ENCODE measurements at regions not wholly inside any gene's neighbourhood (a gene's known extent, or its start where the extent isn't known, plus 50 kb on each side); places are given as distances from the start of the nearest gene placed in this dataset.

DNA sequence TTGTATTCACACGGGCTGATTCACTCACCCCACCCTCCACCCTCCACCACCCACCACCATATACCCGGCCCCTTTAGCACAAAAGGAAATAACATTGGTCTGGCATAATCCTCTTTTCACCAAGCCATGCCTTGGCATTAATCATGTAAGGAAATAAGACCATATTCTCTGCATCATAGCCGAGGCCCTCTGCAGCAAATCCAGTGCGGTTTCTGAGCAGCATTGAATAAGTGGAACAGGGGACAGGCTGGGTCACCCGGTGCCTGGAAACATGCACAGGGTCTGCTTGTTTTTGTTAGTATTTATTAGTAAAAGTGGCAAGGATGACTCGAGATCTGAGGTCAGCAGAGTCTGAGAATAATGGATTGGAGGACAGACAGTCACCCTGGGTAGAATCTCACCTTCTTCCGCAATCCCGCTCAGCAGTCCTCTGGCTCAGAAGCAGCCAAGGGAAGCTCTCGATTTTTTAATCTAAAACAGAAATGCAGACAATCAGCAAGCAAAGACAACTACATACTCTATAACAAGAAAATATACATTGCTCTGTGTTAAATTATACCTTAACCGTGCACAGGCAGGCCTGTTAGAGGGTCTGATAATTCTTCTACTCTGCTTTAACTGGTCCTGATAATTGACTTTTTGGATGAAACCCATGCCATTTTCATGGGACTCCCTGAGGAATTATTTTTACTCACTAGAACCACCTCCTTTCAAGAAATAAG lies 52.4 kb upstream of the CDC42BPA start:
- Histone ChIP-seq H3K27me3 (ENCODE audit: insufficient read depth, low read depth) (no peaks in the 10 kb centered on the region), H3K4me1 (replicated peaks; ENCODE audit: insufficient read depth) (peaks cover 17% of the 10 kb centered on the region), H4K20me1 (ENCODE audit: insufficient read depth) (no peaks in the 10 kb centered on the region), H2AFZ (no peak overlapping the region), H3K4me2 (no peak overlapping the region), H3K36me3 (ENCODE audit: low read depth) (no peaks in the 10 kb centered on the region), H3K27ac (no peak overlapping the region), H3K9me3 (ENCODE audit: insufficient read depth, low read depth) (no peaks in the 10 kb centered on the region), H3F3A (ENCODE audit: insufficient read depth, low read depth) (no peaks in the 10 kb centered on the region), H3K9me2 (ENCODE audit: insufficient read depth) (no peaks in the 10 kb centered on the region), H3K4me3 (no peak overlapping the region), H3K79me2 (ENCODE audit: low read depth) (no peaks in the 10 kb centered on the region)
- no peak for DNase-seq
- POLR2A ChIA-PET (ENCODE audit: unreplicated experiment): interaction anchor here (0.6 kb wide), 1 partner anchor 361 kb away, joined by 4 read pairs; no protein-coding TSS in a partner anchor
- CTCF ChIA-PET: no interaction called here
- TF ChIP-seq, protein P1, sequence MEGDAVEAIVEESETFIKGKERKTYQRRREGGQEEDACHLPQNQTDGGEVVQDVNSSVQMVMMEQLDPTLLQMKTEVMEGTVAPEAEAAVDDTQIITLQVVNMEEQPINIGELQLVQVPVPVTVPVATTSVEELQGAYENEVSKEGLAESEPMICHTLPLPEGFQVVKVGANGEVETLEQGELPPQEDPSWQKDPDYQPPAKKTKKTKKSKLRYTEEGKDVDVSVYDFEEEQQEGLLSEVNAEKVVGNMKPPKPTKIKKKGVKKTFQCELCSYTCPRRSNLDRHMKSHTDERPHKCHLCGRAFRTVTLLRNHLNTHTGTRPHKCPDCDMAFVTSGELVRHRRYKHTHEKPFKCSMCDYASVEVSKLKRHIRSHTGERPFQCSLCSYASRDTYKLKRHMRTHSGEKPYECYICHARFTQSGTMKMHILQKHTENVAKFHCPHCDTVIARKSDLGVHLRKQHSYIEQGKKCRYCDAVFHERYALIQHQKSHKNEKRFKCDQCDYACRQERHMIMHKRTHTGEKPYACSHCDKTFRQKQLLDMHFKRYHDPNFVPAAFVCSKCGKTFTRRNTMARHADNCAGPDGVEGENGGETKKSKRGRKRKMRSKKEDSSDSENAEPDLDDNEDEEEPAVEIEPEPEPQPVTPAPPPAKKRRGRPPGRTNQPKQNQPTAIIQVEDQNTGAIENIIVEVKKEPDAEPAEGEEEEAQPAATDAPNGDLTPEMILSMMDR (conservative IDR thresholded peaks at IDR 0.05): no peak
- no peak for TF ChIP-seq EZH2 (IDR thresholded peaks at IDR 0.05; ENCODE audit: low read depth)
- intact Hi-C loops (cut with micrococcal nuclease; ENCODE audit: unreplicated experiment): no loop called here
- BruUV-seq (replicated peaks): no TSS peak

DNA sequence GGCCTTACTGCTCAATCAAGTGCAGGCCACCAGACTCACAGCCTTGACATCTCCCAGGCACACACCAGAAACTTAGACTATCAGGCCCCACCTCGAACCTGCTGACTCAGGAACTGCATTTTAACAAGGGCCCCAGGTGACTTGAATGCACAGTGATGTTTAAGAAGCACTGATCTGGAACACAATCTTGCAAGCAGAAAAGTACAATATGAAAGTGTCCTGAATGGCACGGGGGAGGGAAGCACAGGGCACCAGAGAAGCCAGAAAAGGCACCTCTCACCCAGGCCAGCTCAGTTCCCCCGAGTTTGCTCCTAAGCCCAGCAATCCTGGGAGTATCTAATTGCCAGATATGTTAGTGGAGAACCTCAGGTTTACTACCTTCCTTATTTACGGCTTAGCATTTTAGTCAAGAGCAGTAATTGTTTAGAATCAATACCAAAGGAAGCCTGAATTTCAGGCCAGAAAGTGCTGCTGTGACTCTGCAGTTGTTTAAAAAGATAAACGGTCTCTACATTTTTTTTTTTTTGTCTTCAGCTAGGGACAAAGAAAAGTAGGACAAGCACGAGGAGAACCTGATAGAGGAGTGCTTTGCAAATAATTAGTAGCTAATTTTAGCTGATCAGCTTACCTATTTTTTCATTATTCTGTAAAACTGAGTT lies 50.9 kb upstream of the CDC42BPA start:
- H3F3A ChIP-seq (ENCODE audit: insufficient read depth, low read depth): no peaks in the 10 kb centered on the region
- no TSS peak for BruUV-seq (replicated peaks)
- no peaks in the 10 kb centered on the region for H3K27me3 ChIP-seq (ENCODE audit: insufficient read depth, low read depth)
- no peak overlapping the region for H2AFZ ChIP-seq
- no peaks in the 10 kb centered on the region for H3K36me3 ChIP-seq (ENCODE audit: low read depth)
- no peak overlapping the region for H3K4me2 ChIP-seq
- ChIA-PET POLR2A (ENCODE audit: unreplicated experiment) (interaction anchor here (0.6 kb wide), 2 partner anchors 19 to 20 kb away, joined by 3 to 27 read pairs; no protein-coding TSS in a partner anchor), CTCF (interaction anchor here (0.6 kb wide), 1 partner anchor 804 kb away, joined by 6 read pairs; no protein-coding TSS in a partner anchor)
- H3K27ac ChIP-seq: no peak overlapping the region
- no peaks in the 10 kb centered on the region for H3K9me2 ChIP-seq (ENCODE audit: insufficient read depth)
- no peak overlapping the region for H3K4me3 ChIP-seq
- DNase-seq: no peak
- H3K9me3 ChIP-seq (ENCODE audit: insufficient read depth, low read depth): no peaks in the 10 kb centered on the region
- H3K4me1 ChIP-seq (replicated peaks; ENCODE audit: insufficient read depth): peaks cover 17% of the 10 kb centered on the region
- intact Hi-C loops (cut with micrococcal nuclease; ENCODE audit: unreplicated experiment): no loop called here
- no peaks in the 10 kb centered on the region for H4K20me1 ChIP-seq (ENCODE audit: insufficient read depth)
- H3K79me2 ChIP-seq (ENCODE audit: low read depth): no peaks in the 10 kb centered on the region
- TF ChIP-seq, protein P1 (conservative IDR thresholded peaks at IDR 0.05): no peak
- no peak for TF ChIP-seq EZH2 (IDR thresholded peaks at IDR 0.05; ENCODE audit: low read depth)
